ENCODE measurements at regions not wholly inside any gene's neighbourhood (a gene's known extent, or its start where the extent isn't known, plus 50 kb on each side); places are given as distances from the start of the nearest gene placed in this dataset.
A peak's percentile ranks its signal among the peaks of the same experiment; 100 is the strongest.
"Not testable (repeated sequence)": the region's sequence is repeated elsewhere in the genome, so short reads cannot be mapped to it uniquely, and the experiment has no call there.

- DNase-seq = no peak
- Histone ChIP-seq H3K27me3 (ENCODE audit: insufficient read depth, low read depth, severe bottlenecking) (no peaks in the 10 kb centered on the region), H3K27ac (no peak overlapping the region), H3K9me3 (ENCODE audit: severe bottlenecking) (no peaks in the 10 kb centered on the region), H3K4me3 (ENCODE audit: low read depth, low read length) (no peak overlapping the region), H3K36me3 (no peaks in the 10 kb centered on the region)
- TF ChIP-seq CTCF (IDR thresholded peaks at IDR 0.05; ENCODE audit: low read depth, low read length) = no peak
Observed at GRCh38 chr3:10692039-10692622, 123.9 kb upstream of the SLC6A11 start.

GRCh38 chr3:10693457-10693856 is 122.6 kb upstream of the SLC6A11 start:
- no peaks in the 10 kb centered on the region for H3K27me3 ChIP-seq (ENCODE audit: insufficient read depth, low read depth, severe bottlenecking)
- 0 out of 2 replicates have a peak, but pooled peaks have one; percentile 6 for TF ChIP-seq CTCF (IDR thresholded peaks at IDR 0.05; ENCODE audit: low read depth, low read length)
- DNase-seq = no peak
- no peak overlapping the region for H3K4me3 ChIP-seq (ENCODE audit: low read depth, low read length)
- no peak overlapping the region for H3K27ac ChIP-seq
- no peaks in the 10 kb centered on the region for H3K9me3 ChIP-seq (ENCODE audit: severe bottlenecking)
- H3K36me3 ChIP-seq = no peaks in the 10 kb centered on the region

GRCh38 chr3:10694179-10694578 is 121.8 kb upstream of the SLC6A11 start:
- DNase-seq = no peak
- Histone ChIP-seq H3K27me3 (ENCODE audit: insufficient read depth, low read depth, severe bottlenecking) (no peaks in the 10 kb centered on the region), H3K36me3 (no peaks in the 10 kb centered on the region), H3K9me3 (ENCODE audit: severe bottlenecking) (no peaks in the 10 kb centered on the region), H3K27ac (no peak overlapping the region), H3K4me3 (ENCODE audit: low read depth, low read length) (no peak overlapping the region)
- TF ChIP-seq CTCF (IDR thresholded peaks at IDR 0.05; ENCODE audit: low read depth, low read length) = no peak

GRCh38 chr3:10695186-10695585 is 120.8 kb upstream of the SLC6A11 start:
- H3K36me3 ChIP-seq; DNase-seq; H3K4me3 ChIP-seq (ENCODE audit: low read depth, low read length); H3K27me3 ChIP-seq (ENCODE audit: insufficient read depth, low read depth, severe bottlenecking); H3K27ac ChIP-seq; H3K9me3 ChIP-seq (ENCODE audit: severe bottlenecking): not testable (repeated sequence)

- H3K36me3 ChIP-seq = no peaks in the 10 kb centered on the region
- H3K27ac ChIP-seq = no peak overlapping the region
- no peak for DNase-seq
- H3K27me3 ChIP-seq (ENCODE audit: insufficient read depth, low read depth, severe bottlenecking) = no peaks in the 10 kb centered on the region
- no peak for TF ChIP-seq CTCF (IDR thresholded peaks at IDR 0.05; ENCODE audit: low read depth, low read length)
- H3K9me3 ChIP-seq (ENCODE audit: severe bottlenecking) = no peaks in the 10 kb centered on the region
- no peak overlapping the region for H3K4me3 ChIP-seq (ENCODE audit: low read depth, low read length)
Observed at GRCh38 chr3:10695595-10696285, 120.3 kb upstream of the SLC6A11 start.

- Histone ChIP-seq H3K27ac (peak overlapping the region; percentile 53), H3K9me3 (ENCODE audit: severe bottlenecking) (no peaks in the 10 kb centered on the region), H3K36me3 (no peaks in the 10 kb centered on the region), H3K4me3 (ENCODE audit: low read depth, low read length) (no peak overlapping the region), H3K27me3 (ENCODE audit: insufficient read depth, low read depth, severe bottlenecking) (no peaks in the 10 kb centered on the region)
- no peak for TF ChIP-seq CTCF (IDR thresholded peaks at IDR 0.05; ENCODE audit: low read depth, low read length)
- peak; percentile 79 for DNase-seq
Observed at GRCh38 chr3:10697918-10698317, 118.1 kb upstream of the SLC6A11 start.
